D721Med (cell line): ENCODE measurements at regions not wholly inside any gene's neighbourhood (a gene's known extent, or its start where the extent isn't known, plus 50 kb on each side); places are given as distances from the start of the nearest gene placed in this dataset.

Source experiments
- DNase-seq: peaks from one replicate; pipeline ENCODE4 v3.0.0; 2011; ENCODE audit warnings: low spot score; ENCODE audit not compliant: insufficient read length
- FAIRE-seq: peaks from 2 replicates; lab custom pipeline; 2011; peaks lifted over from hg19 to GRCh38; lab: Jason Lieb, UNC
- TF ChIP-seq, protein P1 (sequence below): IDR thresholded peaks from 2 replicates; pipeline ENCODE4 v1.5.1; 2012; ENCODE audit warnings: mild to moderate bottlenecking, control low read depth; ENCODE audit not compliant: insufficient read depth; ENCODE audit errors: missing control alignments

DNA sequence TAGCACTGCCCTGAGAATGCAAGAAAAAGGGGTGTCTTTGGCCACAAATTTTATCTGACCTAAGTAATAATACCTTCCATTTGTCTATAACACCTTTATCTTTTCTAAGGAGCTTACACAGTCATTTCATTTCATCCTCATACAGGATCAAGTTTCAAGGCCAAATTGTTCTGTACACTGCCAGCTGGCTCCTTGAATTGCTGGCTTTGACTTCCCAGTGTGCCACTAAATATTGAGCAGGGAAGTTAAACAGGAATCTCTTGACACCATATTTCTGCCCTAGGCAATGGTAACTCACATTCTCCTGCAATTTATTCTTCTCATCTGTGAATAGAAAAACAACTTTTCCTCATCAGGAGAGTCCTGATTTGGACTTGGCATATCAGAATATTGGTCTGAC is 195.1 kb upstream of the LRP1B start:
- DNase-seq (no peak), FAIRE-seq (peak; percentile 69)
- TF ChIP-seq, protein P1, sequence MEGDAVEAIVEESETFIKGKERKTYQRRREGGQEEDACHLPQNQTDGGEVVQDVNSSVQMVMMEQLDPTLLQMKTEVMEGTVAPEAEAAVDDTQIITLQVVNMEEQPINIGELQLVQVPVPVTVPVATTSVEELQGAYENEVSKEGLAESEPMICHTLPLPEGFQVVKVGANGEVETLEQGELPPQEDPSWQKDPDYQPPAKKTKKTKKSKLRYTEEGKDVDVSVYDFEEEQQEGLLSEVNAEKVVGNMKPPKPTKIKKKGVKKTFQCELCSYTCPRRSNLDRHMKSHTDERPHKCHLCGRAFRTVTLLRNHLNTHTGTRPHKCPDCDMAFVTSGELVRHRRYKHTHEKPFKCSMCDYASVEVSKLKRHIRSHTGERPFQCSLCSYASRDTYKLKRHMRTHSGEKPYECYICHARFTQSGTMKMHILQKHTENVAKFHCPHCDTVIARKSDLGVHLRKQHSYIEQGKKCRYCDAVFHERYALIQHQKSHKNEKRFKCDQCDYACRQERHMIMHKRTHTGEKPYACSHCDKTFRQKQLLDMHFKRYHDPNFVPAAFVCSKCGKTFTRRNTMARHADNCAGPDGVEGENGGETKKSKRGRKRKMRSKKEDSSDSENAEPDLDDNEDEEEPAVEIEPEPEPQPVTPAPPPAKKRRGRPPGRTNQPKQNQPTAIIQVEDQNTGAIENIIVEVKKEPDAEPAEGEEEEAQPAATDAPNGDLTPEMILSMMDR = no peak

DNA sequence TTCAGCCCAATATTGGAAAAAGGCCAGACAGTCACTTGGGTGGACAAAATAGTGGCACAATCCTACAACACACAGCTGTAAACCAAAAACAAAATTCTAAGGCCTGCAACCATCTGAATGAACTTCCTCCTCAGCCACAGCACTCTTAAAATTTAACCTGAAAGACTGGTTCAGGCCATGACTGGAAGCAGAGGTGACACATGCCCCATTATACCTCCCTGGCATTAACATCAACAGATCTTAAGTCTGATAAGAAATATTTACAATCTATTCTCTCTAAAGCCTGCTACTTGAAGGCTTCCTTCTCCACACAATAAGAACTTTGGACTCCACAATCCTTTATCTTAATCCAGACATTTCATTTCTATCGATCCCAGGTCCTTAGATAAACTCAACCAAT is 192.4 kb upstream of the LRP1B start:
- no peak for DNase-seq
- TF ChIP-seq, protein P1 = no peak
- no peak for FAIRE-seq

DNA sequence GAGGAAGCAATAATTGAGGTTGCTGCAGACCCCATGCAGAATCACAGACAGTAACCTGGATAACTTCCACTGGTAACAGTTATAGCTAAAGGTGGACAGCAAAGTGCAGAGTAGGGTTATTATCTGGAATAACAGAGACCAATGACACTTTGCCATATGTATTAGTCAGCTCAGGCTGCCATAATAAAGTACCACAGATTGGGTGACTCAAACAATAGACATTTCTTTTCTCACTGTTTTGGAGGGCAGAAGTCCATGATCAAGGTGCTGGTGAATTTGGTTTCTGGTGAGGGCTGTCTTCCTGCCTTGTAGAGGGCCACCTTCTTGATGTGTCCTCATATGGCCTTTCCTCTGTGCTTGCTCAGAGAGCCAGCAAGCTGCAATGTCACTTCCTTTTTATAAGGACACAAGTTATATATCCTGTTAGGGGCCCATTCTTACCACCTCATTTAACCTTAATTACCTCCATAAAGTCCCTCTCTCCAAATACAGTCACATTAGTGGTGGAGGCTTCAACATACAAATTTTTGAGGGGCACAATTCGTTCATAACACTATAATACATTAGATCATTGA is 191.0 kb upstream of the LRP1B start:
- TF ChIP-seq, protein P1 = no peak
- FAIRE-seq = no peak

DNA sequence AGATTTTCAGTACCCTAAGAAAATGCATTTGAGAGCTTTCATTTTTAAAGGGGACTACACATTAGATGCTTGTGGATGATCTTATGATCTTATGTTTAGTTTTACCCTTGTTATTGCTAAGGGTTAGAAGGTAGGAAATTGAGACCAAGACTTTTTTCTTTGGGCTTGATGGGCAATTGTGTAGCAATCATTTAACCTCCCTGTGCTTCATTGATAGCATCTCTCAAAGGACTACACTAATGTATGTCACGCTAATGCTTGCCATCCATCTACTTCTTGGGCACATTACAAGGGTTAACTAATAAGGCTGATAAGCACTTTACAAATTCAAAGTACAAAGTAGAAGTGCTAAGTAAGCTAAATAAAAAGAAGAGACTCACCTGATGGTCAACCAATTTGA is 189.3 kb upstream of the LRP1B start:
- DNase-seq = no peak
- TF ChIP-seq, protein P1 = no peak
- no peak for FAIRE-seq

More for the DNA sequence above, 191.0 kb upstream of the LRP1B start:
- DNase-seq = no peak

DNA sequence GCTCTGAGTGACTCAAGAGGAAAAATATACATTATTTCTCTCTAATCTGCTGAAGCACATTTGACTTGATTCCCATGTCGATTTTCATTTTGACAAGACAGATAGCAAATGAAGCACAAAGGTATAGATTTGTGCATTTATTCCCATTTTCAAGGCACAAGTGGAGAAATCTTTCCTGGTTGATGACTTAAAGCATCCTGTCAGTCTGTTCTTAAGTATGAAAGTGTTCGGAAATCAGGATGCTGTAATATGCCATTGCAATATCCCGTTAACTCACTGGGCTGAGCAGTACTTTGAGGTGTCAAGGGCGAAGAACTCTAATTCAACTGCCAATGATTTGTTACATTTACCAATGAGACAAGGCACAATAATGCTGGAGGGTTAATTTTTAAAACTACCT is 185.2 kb upstream of the LRP1B start:
- FAIRE-seq (no peak), DNase-seq (no peak)
- TF ChIP-seq, protein P1 = no peak

DNA sequence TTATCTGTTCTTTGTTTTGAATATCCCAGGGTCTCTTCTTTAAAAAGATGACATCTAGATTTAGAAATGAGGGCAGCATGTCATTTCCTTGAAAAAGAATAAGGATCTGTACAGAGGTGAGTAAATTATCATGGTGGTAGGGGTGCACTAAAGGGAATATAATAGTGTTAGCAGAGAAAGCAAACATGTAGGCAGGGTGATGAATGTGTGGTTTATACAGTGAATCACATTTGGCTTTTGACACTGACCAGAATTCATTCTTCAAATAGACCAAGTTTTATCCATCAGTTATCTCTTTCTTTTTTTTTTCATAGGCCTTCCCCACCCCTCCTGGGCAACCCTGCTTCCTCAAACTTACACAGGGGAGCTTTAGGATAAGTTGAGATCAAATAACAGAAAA is 184.5 kb upstream of the LRP1B start:
- no peak for FAIRE-seq
- DNase-seq = no peak
- TF ChIP-seq, protein P1 = no peak

DNA sequence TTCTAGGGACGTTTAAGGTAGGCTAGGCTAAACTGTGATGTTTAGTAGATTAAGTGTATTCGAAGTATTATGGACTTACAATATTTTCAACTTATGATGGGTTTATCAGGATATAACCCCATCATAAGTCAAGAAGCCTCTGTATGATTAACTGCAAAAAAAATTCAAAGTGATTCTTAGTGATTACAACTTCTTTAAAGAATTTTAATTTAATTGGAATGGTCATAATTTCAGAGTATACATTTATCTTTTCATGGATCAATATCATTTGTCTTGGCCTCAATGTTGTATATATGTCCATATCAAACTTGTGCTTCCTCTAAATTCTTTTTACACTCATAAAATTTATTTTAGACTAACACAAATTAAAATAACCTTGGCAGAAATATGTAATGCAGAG is 183.3 kb upstream of the LRP1B start:
- no peak for DNase-seq
- TF ChIP-seq, protein P1 = no peak
- no peak for FAIRE-seq
